ENCODE measurements at regions not wholly inside any gene's neighbourhood (a gene's known extent, or its start where the extent isn't known, plus 50 kb on each side); places are given as distances from the start of the nearest gene placed in this dataset.

DNA sequence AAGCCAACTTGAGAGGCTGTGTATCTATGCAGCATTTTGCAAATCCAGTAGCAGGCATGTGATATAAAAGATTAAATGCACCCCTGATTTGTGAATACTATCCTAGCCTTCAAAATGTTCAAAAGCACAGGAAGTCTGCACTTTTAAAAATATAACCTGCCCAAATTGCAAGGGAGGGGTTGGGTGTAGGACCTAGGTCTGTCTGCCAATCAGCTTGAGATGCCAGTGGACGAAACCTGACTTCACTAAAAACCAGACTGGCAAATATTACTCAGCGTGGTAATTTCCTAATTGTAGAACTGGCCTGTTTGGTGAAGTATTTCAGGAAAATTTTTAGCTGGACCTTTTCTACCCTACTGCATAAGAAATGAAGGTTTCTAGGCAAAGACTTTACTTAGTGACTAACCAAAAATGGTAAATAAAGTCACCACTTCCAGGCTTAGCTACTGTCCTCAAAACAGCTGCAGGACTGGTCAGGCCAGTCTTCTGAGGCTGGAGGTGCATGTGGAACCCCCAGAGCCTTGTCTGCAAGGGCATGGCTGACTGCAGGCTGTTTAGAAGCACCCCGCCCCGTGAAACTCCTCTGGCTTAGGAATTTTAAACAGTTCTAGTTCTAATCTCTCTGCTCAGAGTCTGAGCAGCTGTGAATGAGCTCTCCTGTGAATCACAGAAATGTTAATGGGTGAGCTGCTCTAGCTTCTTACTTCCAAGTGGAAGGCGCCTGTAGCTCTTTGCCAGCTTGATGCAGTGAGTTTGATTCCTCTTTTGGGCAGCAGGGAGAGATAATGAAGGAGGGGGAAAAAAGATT is 104.4 kb upstream of the ESR1 start:
- DNase-seq, result no peak

DNA sequence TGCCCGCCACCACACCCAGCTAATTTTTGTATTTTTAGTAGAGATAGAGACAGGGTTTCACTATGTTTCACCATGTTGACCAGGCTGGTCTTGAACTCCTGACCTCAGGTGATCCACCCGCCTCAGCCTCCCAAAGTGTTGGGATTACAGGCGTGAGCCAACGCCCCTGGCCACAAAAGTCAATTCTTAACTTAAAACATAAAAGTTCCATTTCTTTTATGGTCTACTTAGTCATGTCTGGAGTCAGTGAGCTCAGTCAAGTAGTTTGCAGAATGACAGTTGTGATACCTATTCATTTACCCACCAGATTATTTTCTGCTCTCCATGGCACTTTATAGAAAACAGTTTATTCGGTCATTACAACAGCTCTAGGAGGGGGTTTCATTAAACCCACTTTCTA is 103.1 kb upstream of the ESR1 start:
- no peak for DNase-seq

DNA sequence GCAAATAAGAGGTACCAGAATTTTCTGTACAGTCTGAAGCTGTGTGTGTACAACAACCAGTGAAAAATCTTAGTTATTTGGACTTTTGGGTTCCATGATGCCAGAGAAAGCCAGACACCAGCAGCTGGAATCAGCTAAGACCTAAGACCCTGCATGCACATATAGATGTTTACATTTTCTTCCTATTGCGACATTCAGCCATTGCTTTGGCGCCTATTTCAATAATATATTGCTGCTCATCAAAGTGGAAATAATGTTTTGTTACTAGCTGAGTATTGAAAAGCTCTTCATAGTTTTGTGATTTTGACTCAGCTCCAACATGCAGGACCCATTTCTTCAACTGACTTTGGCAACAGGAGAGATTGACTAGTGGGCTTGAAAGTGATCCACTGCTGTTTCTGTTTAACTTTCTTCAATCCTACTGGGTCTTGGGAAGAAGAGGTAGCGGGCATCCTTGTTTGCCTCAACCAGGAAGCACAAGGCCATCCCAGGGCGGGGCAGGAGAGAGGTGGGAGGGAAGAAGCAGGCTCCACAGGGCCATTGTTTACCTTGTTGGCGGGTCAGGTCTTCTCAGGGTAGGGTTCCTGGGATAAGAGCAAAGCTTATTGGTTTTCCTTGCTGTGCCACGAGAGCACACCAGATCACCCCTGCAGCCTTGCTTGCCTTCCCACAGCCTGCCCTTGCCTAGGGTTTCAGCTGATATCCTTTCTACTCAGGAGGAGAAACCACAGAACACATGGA is 101.3 kb upstream of the ESR1 start:
- no peak for DNase-seq

DNA sequence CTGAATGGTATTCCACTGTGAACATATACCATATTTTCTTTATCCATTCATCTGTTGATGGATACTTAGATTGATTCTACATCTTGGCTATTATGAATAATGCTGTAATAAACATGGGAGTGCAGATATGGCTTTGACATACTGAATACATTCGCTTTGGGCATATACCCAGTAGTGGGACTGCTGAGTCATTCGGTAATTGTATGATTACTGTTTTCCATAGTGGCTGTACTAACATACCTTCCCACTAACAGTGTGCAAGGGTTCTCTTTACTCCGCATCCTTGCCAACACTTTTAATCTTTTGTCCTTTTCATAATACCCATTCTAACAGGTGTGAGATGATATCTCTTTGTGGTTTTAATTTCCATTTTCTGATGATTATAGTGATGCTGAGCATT is 98.2 kb upstream of the ESR1 start:
- DNase-seq, result no peak

DNA sequence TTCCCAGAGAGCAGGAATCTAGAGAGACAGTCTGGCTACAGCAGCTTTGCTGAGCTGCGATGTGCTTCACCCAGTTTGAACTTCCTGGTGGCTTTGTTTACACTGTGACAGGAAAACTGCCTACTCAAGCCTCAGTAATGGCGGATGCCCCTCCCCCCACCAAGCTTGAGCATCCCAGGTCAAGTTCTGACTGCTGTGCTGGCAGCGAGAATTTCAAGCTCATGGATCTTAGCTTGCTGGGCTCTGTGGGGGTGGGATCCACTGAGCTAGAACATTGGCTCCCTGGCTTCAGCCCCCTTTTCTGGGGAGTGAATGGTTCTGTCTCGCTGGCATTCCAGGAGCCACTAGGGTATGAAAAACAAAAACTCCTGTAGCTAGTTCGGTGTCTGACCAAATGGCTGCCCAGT is 91.0 kb upstream of the ESR1 start:
- DNase-seq, result no peak

DNA sequence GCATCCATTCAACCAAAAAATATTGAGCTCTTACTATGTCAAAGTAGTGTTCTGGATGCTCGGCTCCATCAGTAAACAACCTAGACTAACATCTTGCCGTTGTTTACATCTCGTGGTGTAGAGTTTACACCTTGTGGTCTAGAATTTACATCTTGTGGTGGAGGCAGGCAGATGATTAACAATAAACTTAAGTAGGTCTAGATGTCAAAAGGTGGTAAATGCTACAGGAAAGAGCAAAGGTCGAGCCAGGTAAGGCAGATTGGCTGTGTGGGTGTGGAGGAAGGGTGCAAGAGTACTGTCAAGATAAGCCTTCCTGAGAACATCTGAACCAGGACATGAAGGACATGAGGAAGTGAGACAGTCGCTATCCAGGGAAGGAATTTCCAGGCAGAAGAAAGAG is 88.4 kb upstream of the ESR1 start:
- DNase-seq, result no peak

DNA sequence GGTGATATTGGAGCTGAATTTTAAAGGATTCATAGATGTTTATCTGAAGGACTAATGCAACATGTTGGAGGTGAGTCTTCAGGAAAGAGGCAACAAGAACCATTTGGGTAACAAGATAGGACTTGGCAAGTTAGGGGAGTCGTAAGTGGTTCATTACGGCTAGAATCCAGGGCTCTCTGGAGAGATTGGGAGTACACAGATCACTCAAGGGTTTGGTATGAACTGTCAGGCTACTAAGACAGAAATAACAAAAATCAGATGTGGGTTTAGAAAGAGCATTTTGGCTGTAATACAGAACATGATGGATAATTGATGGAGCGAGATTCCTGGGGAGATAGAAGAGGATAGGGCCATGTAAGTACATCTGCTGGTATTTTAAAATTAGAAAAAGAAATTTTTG is 86.3 kb upstream of the ESR1 start:
- DNase-seq, result no peak

DNA sequence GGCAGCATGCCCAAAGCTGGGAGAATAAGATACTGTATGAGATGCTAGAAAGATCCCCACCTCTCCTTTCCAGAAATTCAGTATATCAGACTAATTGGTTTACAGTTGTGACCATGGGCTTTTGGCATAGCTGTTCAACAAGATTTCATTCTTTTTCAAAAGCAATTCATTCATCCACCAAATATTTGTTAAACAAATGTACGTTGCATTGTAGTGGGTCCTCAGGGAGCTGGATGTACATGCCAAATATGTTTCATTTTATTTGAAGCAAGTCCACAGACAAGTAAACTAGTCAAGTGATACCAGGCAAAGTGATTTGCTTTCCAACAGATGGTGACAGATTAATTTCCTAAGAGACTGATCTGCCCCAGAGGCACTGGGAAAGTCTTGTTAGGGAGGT is 85.8 kb upstream of the ESR1 start:
- DNase-seq, result no peak

DNA sequence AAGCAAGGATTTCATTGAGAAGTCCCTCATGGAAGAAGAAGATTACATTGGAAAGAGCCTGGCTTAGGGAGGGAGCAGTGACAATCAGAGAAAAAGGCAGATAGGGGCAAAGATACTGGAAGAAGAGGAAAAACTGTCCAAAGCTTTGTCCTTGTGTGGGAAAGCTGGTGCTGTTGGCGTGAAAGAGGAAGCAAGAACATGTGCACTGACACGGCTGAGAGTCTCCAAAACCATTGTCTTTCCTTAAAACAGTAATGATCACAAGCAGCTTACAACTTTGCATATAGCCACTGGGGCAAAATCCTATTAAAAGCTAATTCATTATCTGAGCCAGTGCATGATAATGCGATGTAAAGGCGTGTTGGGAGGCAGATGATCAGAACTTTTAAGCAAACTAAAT is 85.1 kb upstream of the ESR1 start:
- no peak for DNase-seq

DNA sequence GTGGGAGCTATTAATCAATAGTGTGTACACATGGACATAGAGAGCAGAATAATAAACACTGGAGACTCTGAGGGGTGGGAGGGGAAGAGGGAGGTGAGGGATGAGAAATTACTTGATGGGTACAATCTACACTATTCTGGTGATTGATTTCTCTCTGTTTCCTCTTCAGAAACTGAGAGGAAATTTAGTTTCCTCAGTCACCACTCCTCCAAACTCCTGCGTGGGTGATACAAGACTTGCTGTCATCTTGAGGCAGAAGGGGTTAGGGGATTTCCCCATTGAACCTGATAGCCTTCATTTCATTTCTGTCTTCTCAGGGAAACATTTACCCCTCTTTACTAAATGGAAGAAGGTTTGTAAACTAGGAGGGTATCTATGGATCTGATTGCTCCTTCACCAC is 84.3 kb upstream of the ESR1 start:
- no peak for DNase-seq

DNA sequence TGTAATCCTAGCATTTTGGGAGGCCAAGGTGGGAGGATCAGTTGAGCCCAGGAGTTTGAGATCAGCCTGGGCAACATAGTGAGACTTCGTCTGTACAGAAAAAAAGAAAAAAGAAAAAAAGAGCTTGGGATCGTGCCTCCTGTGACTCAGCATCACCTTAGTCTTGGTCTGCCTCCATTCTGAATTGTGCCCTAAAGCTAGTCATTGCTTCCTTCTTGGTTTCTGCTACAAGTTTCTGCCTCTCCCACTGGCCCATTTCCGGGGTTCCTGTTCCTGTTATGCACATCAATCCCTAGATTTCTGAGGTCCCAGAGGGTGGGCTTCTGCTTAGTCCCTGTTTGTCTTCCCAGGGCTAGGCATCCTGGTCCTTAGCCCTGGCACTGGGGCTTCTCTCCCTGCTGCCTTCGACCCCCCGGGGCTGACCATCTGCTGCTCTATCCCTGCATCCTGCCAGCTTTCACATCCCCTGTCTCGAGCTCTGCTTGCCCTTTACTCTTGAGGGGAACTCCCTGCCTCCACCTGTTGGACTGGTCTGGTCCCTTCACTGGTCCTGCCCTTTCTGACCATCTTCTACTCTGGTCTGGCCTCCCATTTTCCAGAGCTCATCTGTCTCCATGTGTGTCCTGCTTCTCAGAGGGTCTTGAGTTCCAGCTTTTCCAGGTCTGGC is 77.5 kb upstream of the ESR1 start:
- no peak for DNase-seq

DNA sequence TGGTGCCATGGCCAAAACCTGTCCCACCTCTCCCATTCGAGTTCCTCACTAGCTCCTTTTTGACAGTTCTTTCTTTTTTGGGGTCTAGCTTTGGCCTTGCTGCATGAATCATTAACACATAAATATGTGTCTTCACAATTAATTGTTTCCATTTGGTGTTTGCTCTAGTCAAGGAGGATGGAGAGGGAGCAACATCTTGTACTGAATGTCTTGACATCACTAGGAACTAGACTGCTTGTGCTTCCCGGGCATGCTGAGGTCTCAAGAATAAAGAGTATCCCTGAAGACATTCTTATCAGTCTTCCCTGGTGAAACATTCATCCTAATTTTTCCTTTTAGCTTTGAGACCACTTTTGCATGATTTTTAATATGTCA is 77.0 kb upstream of the ESR1 start:
- DNase-seq, result no peak

DNA sequence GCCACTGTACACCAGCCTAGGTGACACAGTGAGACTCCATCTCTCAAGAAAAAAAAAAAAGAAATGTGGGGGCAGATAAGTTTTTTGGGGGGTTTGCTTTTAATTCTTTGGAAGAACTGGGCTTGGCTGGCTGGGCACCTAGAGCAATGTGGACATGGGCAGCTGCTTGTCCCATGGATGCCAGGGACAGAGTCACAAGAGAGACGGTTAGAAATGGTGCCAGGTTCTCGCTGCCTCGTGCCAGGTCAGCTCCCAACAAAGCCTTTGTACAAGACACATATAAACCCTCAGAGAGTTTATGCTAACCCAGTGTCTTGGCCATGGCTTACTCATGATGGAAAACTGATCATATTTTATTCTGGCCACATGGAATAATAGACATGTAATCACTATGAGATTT is 76.2 kb upstream of the ESR1 start:
- no peak for DNase-seq

DNA sequence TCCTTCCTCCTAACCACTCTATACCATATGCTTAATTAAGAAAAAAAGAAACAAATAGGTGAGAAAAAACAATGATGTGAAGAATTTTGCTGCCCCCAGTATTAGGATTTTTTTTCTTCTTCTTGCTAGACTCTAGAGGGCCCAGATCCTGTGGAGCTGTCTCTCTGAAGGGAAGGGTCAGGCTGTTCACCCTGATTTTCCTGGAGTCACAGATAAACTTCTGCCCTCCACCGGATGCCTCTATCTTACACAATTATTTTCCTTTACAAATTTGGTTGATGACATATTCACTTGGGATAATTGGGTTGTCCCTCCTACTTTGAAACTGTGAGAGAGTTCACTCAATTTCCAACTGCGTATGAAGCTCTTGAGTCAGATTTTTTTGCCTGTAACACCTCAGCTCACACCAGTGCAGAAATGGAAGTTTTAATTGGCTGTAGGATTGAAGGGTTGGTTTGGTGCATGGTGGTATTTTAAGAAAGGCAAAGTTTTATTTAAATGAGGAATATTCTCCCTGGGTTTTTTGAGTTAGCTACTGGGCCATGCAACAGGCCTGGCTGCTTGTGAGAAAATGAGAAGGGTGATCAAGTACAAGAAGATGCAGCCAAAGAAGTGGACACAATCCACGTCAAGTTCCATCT is 73.7 kb upstream of the ESR1 start:
- no peak for DNase-seq

DNA sequence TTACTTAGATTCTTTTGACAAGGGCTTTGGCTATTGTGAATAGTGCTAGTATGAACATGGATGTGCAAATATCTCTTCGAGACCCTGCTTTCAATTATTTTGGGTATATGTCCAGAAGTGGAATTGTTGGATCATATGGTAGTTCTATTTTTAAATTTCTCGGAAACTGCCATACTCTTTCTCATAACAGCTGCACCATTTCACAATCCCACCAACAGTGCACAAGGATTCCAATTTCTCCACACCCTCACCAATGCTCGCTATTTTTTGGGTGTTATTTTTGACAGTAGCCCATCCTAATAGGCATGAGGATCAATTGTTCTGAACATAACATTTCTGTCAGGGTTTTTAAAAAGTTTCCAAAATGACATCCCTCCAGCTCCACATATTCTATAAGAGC is 69.2 kb upstream of the ESR1 start:
- no peak for DNase-seq

DNA sequence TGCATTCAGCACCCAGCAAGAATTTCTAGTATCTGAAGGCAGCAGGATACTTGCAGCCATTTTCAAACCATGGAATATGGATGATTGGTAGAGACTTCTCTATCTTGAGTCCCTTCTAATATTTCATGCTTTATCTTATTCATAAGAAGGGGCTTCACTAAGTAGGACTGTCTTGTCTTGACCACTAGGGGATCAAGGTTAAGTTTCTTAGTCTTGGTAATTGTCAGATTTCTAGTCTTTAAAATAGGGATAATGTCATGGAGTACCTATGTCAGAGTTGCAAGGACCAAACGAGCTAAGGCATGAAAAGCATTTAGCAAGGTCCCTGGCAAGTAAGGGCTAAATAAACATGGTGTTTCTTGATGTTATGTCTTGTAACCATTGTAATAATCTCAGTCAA is 68.5 kb upstream of the ESR1 start:
- DNase-seq, result no peak

DNA sequence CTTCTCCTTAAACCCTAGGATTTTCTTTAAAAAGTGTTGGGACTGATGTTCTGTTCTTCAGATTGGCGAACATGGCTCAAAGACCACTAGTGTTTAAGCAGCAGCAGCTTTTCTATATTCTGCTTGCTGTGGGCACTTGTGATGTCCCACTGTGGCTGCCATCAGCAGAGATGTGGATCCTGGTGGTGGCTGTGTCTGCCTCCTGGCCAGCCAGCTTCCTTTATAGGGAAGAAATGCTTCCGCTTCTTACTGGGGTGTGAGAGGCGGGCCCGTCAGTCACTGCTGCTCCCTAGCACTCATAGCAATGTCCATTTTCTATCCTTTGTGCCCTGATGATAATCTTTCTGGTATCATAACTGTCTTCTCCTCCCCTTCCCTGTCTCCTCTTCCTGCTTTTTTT is 66.7 kb upstream of the ESR1 start:
- no peak for DNase-seq

DNA sequence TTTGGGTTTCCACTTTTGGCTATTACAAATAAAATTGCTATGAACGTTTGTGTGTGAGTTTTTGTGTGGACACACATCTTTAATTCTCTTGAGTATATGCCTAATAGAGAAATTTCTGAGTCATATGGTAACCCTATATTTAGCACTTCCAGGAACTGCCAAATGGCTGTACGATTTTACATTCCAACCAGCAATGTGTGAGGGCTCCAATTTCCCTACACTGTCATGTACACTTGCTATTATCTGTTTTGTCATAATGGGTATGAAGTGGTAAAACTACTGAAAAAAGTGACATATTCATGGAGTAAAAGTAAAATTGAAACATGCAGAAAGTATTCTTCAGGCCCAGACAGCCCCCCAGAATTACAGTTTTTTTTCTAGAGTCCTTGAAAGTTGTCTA is 59.6 kb upstream of the ESR1 start:
- DNase-seq, result no peak

DNA sequence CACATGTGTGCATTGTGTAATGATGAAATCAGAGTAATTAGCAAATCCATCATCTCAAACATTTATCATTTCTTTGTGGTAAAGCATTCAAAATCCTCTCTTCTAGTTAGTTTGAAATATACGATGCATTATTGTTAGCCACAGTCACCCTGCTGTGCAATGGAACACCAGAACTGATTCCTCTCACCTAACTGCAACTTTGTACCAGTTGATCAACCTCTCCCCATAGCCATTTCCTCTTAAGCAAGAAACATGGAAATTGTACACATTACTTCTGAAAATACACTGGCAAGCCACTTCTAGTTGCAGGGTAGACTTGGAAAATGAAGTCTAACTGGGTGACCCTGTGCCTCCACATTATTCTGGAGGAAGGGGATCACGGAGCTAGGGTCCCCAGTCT is 58.1 kb upstream of the ESR1 start:
- DNase-seq, result no peak

DNA sequence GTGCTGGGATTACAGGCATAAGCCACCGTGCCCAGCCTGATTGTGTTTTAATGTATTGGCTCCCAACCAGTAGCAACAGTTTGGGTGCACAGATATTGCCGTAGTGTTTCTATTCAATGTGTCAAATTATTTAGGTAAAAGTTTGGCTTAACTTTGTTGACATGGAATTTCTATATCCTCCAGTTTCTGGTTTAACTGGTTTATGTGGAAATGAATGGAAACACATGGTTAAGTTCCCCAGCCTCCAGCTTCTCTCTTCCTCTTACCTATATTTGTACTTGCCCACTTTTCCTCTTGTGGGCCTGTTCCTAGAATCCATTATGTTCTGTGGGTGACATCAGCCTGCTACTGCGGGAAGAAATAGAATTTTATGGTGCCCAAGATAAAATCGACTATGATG is 53.9 kb upstream of the ESR1 start:
- no peak for DNase-seq

DNA sequence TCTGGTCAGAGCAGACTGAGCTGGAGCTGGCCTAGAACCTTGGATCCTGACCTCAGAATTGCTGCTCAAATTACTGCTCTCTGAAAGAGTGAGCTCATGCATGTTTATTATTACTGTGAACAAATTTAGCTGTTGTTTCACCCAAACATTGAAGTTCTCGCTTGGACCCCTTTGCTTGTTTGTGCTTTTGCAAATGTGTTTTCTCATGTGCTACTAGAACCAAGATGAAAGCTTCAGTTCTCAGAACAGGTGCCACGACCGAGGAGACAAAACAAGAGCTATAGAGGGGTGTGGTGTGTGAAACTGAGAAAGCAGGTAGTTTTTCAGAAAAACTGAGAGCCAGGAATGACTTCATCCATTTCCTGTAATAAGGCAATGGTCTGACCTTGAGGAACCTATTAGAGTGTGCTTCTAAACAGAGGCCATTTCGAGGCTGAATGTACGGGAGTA is 50.0 kb upstream of the ESR1 start:
- DNase-seq, result no peak

Data from activated CD8-positive, alpha-beta memory T cell treated with anti-CD3 and anti-CD28 coated beads, Interleukin-2, amount 50 U/mL, for 4 hours (primary cell).